OCI-LY7 (cell line): ENCODE measurements at regions not wholly inside any gene's neighbourhood (a gene's known extent, or its start where the extent isn't known, plus 50 kb on each side); places are given as distances from the start of the nearest gene placed in this dataset.

Source experiments
- EZH2phosphoT487 ChIP-seq: fragments of 200-600 bp; sonication (generic); IDR thresholded peaks from 2 replicates; pipeline ENCODE4 v1.6.1; 2018; ENCODE audit warnings: low read depth, borderline replicate concordance, mild to moderate bottlenecking, mixed run types, antibody characterized with exemption, low read length, moderate library complexity, mixed read lengths
- TF ChIP-seq, protein P1 (sequence below): fragments of 200-600 bp; sonication (generic); conservative IDR thresholded peaks from 2 replicates; pipeline ENCODE4 v1.5.1; 2014; ENCODE audit warnings: mild to moderate bottlenecking, antibody characterized with exemption, low read length, moderate library complexity, mixed read lengths

DNA sequence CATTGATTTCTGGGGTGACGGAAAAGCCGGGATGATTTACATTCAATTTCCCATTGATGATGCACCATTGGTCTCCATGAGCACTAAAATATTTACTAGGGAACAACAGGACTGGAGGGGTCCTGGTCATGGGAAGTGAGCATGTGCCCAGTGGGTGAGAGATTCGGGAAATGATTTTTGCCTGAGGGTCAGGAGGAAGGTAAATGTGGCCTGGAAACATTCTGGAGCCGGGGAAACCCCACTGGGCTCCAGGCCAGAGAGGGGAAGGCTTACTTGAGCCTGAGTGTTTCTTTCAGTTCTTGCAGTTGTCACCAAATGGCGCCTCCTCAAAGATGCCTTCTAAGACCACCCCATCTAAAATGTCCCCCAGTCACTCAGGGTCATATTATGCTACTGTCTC is 532.3 kb upstream of the TBX3 start:
- TF ChIP-seq, protein P1, sequence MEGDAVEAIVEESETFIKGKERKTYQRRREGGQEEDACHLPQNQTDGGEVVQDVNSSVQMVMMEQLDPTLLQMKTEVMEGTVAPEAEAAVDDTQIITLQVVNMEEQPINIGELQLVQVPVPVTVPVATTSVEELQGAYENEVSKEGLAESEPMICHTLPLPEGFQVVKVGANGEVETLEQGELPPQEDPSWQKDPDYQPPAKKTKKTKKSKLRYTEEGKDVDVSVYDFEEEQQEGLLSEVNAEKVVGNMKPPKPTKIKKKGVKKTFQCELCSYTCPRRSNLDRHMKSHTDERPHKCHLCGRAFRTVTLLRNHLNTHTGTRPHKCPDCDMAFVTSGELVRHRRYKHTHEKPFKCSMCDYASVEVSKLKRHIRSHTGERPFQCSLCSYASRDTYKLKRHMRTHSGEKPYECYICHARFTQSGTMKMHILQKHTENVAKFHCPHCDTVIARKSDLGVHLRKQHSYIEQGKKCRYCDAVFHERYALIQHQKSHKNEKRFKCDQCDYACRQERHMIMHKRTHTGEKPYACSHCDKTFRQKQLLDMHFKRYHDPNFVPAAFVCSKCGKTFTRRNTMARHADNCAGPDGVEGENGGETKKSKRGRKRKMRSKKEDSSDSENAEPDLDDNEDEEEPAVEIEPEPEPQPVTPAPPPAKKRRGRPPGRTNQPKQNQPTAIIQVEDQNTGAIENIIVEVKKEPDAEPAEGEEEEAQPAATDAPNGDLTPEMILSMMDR: no peak
- no peak for TF ChIP-seq EZH2phosphoT487
